ENCODE measurements at regions not wholly inside any gene's neighbourhood (a gene's known extent, or its start where the extent isn't known, plus 50 kb on each side); places are given as distances from the start of the nearest gene placed in this dataset.

GRCh38 chr3:75089841-75090240 lies 475.4 kb upstream of the CNTN3 start:
- Histone ChIP-seq H3K27me3 (replicated peaks; ENCODE audit: control insufficient read depth, insufficient read depth, low read length) (no peaks in the 10 kb centered on the region), H3K36me3 (ENCODE audit: control insufficient read depth, insufficient read depth, low read length) (no peaks in the 10 kb centered on the region), H3K4me3 (replicated peaks; ENCODE audit: low read depth, low read length) (no peak overlapping the region)
- TF ChIP-seq, protein P1, sequence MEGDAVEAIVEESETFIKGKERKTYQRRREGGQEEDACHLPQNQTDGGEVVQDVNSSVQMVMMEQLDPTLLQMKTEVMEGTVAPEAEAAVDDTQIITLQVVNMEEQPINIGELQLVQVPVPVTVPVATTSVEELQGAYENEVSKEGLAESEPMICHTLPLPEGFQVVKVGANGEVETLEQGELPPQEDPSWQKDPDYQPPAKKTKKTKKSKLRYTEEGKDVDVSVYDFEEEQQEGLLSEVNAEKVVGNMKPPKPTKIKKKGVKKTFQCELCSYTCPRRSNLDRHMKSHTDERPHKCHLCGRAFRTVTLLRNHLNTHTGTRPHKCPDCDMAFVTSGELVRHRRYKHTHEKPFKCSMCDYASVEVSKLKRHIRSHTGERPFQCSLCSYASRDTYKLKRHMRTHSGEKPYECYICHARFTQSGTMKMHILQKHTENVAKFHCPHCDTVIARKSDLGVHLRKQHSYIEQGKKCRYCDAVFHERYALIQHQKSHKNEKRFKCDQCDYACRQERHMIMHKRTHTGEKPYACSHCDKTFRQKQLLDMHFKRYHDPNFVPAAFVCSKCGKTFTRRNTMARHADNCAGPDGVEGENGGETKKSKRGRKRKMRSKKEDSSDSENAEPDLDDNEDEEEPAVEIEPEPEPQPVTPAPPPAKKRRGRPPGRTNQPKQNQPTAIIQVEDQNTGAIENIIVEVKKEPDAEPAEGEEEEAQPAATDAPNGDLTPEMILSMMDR (IDR thresholded peaks at IDR 0.05; ENCODE audit: insufficient read depth, low read length, poor library complexity, severe bottlenecking), result no peak
- no peak for DNase-seq (ENCODE audit: extremely low read depth, insufficient read length)

DNA sequence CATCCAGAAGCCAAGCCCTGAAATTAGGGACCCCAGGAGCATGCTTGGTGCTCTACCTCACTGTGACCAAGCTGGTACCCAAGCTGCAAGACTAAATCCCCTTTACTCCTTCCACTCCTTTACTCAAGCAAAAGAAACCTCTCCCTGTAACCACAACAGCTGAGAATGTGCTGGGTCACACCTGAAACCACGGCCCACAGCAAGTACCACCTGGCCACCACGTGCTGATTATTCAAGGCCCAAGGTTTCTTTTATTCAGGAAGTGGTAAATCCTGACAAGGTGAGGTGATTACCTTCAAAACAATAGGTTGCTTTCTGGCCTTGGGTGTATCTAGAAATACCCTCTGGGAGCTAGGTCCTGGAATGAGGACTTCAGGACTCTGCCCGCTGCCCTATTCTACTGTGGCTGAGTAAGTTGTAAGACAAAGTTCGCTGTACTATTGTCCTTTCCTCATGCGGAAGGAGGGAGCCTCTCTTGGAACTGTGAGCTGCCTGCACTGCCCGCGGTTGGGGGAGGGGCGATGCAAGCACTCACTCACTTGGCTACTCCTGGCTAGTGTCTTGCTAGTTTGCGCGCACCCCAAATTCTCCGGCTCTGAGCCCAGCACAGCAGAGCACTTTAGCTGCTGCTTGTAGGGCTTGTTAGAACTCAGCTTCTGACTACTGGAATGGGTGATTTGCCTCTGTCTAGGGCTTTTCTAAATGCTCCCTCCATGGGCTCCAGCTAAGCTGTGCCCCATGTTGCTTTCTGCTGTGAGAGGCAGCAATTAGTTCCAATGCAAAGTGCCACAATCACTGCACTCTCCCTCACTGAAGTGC lies 487.1 kb upstream of the CNTN3 start:
- TF ChIP-seq, protein P1 (IDR thresholded peaks at IDR 0.05; ENCODE audit: insufficient read depth, low read length, poor library complexity, severe bottlenecking), result no peak
- no peaks in the 10 kb centered on the region for H3K36me3 ChIP-seq (ENCODE audit: control insufficient read depth, insufficient read depth, low read length)
- H3K27me3 ChIP-seq (replicated peaks; ENCODE audit: control insufficient read depth, insufficient read depth, low read length), result no peaks in the 10 kb centered on the region
- no peak for DNase-seq (ENCODE audit: extremely low read depth, insufficient read length)
- no peak overlapping the region for H3K4me3 ChIP-seq (replicated peaks; ENCODE audit: low read depth, low read length)

GRCh38 chr3:75110741-75111140 lies 496.3 kb upstream of the CNTN3 start:
- no peaks in the 10 kb centered on the region for H3K36me3 ChIP-seq (ENCODE audit: control insufficient read depth, insufficient read depth, low read length)
- no peak for DNase-seq (ENCODE audit: extremely low read depth, insufficient read length)
- no peak overlapping the region for H3K4me3 ChIP-seq (replicated peaks; ENCODE audit: low read depth, low read length)
- TF ChIP-seq, protein P1 (IDR thresholded peaks at IDR 0.05; ENCODE audit: insufficient read depth, low read length, poor library complexity, severe bottlenecking), result no peak
- H3K27me3 ChIP-seq (replicated peaks; ENCODE audit: control insufficient read depth, insufficient read depth, low read length), result no peaks in the 10 kb centered on the region

- no peak overlapping the region for H3K4me3 ChIP-seq (replicated peaks; ENCODE audit: low read depth, low read length)
- H3K36me3 ChIP-seq (ENCODE audit: control insufficient read depth, insufficient read depth, low read length), result no peaks in the 10 kb centered on the region
- no peaks in the 10 kb centered on the region for H3K27me3 ChIP-seq (replicated peaks; ENCODE audit: control insufficient read depth, insufficient read depth, low read length)
- no peak for DNase-seq (ENCODE audit: extremely low read depth, insufficient read length)
- TF ChIP-seq, protein P1 (IDR thresholded peaks at IDR 0.05; ENCODE audit: insufficient read depth, low read length, poor library complexity, severe bottlenecking), result no peak
Observed at GRCh38 chr3:75115695-75116094, 501.2 kb upstream of the CNTN3 start.

DNA sequence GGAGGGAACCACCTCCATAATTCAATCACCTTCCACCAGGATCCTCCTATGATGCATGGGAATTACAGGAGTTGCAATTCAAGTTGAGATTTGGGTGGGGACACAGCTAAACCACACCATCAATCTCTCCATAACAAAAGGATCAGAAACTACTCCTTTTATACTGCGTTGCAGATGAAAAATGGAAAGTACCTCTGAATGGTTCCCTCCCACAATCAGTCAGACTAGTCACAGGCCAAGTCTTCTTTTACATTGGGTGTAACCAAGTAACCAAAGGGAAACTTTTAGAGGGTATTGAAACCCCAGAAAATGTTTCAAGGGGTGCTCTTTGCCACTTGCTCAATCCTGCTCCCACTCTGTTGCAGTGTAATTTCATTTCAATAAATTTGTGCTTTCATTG lies 504.3 kb upstream of the CNTN3 start:
- DNase-seq (ENCODE audit: extremely low read depth, insufficient read length), result no peak
- TF ChIP-seq, protein P1 (IDR thresholded peaks at IDR 0.05; ENCODE audit: insufficient read depth, low read length, poor library complexity, severe bottlenecking), result no peak
- Histone ChIP-seq H3K36me3 (ENCODE audit: control insufficient read depth, insufficient read depth, low read length) (no peaks in the 10 kb centered on the region), H3K27me3 (replicated peaks; ENCODE audit: control insufficient read depth, insufficient read depth, low read length) (no peaks in the 10 kb centered on the region), H3K4me3 (replicated peaks; ENCODE audit: low read depth, low read length) (no peak overlapping the region)
